Panc1 (cell line): ENCODE measurements at regions not wholly inside any gene's neighbourhood (a gene's known extent, or its start where the extent isn't known, plus 50 kb on each side); places are given as distances from the start of the nearest gene placed in this dataset.

Experiments
- ATAC-seq: fragments of 200-7000 bp; cut with Tn5 transposase; 2 replicates; pipeline ENCODE4 v1.9.1; 2020; ENCODE audit warnings: mild to moderate bottlenecking, moderate library complexity
- BruUV-seq: library from RNA; stranded (reverse); fragments of 400-500 nt; replicated peaks from 2 replicates; lab custom pipeline; 2021; lab: Mats Ljungman, UMichigan
- CTCF ChIA-PET: fragments of 300-600 bp; sonication (Branson Sonifier 250); formaldehyde crosslinking; loops from one replicate; lab custom pipeline; 2022; ENCODE audit warnings: antibody characterized with exemption; lab: Charles Lee
- POLR2A ChIA-PET: fragments of 300-600 bp; sonication (Branson Sonifier 250); formaldehyde crosslinking; loops from one replicate; lab custom pipeline; 2022; ENCODE audit warnings: antibody characterized with exemption; lab: Charles Lee
- DNase-seq: peaks from one replicate; pipeline ENCODE4 v3.0.0-alpha.2; 2010; ENCODE audit warnings: low read depth, low spot score
- H3K27ac ChIP-seq: 2 replicates; pipeline ENCODE4 v1.5.1; 2011; ENCODE audit warnings: mild to moderate bottlenecking, low read length, inconsistent platforms
- H3K27me3 ChIP-seq: fragments of 200-500 bp; sonication (Bioruptor generic); 2 replicates; pipeline ENCODE4 v1.6.0; 2014; ENCODE audit warnings: low read length, inconsistent platforms; ENCODE audit not compliant: control insufficient read depth, insufficient read depth
- H3K36me3 ChIP-seq: fragments of 200-500 bp; sonication (Bioruptor generic); 2 replicates; pipeline ENCODE4 v1.5.1; 2014; ENCODE audit warnings: inconsistent platforms, mild to moderate bottlenecking, low read length, moderate library complexity; ENCODE audit not compliant: control insufficient read depth, insufficient read depth
- H3K4me1 ChIP-seq: 2 replicates; pipeline ENCODE4 v1.5.1; 2011; ENCODE audit warnings: inconsistent platforms, mild to moderate bottlenecking, low read length, moderate library complexity; ENCODE audit not compliant: control insufficient read depth, insufficient read depth
- H3K4me3 ChIP-seq, 2 experiments: 2 replicates each; pipeline ENCODE4 v1.5.1; 2011 to 2012; ENCODE audit warnings: low read depth in 2 of 2, low read length in 2 of 2, mild to moderate bottlenecking in 2 of 2, inconsistent platforms in 1 of 2, moderate library complexity in 1 of 2
- H3K9me3 ChIP-seq: fragments of 200-500 bp; sonication (Bioruptor generic); 2 replicates; pipeline ENCODE4 v1.5.1; 2014; ENCODE audit warnings: low read depth, mild to moderate bottlenecking, inconsistent platforms, low read length, moderate library complexity; ENCODE audit not compliant: control insufficient read depth, insufficient read depth
- POLR2AphosphoS5 ChIP-seq: IDR thresholded peaks from 2 replicates; pipeline ENCODE4 v1.6.1; 2012; ENCODE audit warnings: mild to moderate bottlenecking, low read depth, low read length, moderate library complexity
- SIN3A ChIP-seq: IDR thresholded peaks from 2 replicates; pipeline ENCODE4 v1.6.1; 2012; ENCODE audit warnings: low read depth, mild to moderate bottlenecking, low read length, moderate library complexity, borderline replicate concordance; ENCODE audit not compliant: insufficient read depth
- TCF7L2 ChIP-seq: IDR thresholded peaks from 2 replicates; pipeline ENCODE4 v1.6.1; 2011; ENCODE audit warnings: mild to moderate bottlenecking, low read depth, low read length, inconsistent platforms
- in situ Hi-C: cut with HindIII; loops from 2 replicates; pipeline ENCODE4 v1.10.0; 2016; ENCODE audit warnings: low sequenced_read_pairs, low pct_unique_long_range_greater_than_20kb
- intact Hi-C: fragments of 100-400 bp; cut with micrococcal nuclease; formaldehyde crosslinking; loops from one replicate; pipeline ENCODE4 v1.10.0; 2022; ENCODE audit not compliant: unreplicated experiment
- TF ChIP-seq, protein P1 (sequence below), 2 experiments: IDR thresholded peaks; 2 replicates each; pipeline ENCODE4 v1.6.1; 2011 to 2012; ENCODE audit warnings: low read depth in 2 of 2, control low read depth in 1 of 2, low read length in 1 of 2, mild to moderate bottlenecking in 1 of 2, moderate library complexity in 1 of 2; ENCODE audit not compliant: insufficient read depth in 1 of 2
- TF ChIP-seq, protein P2 (sequence below): fragments of 450-650 bp; IDR thresholded peaks from 2 replicates; pipeline ENCODE4 v1.5.1; 2017; ENCODE audit warnings: mild to moderate bottlenecking

DNA sequence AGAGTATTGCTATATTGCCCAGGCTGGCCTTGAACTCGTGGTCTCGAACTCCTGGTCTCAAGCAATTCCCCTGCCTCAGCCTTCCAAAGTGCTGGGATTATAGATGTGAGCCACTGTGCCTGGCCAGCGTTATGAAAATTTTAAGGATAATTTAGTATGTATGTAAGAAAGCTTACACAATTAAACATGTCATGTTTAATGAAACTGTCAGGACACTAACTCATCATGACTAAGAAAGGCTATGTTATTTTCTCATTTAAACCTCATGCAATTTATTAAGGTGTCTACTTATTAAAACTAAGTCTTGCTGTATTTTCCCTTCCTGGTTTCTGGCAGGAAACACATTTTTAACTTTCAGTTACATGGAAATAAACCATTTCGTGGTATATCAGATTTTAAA lies 106.8 kb upstream of the ATP10A start:
- TF ChIP-seq, protein P1, sequence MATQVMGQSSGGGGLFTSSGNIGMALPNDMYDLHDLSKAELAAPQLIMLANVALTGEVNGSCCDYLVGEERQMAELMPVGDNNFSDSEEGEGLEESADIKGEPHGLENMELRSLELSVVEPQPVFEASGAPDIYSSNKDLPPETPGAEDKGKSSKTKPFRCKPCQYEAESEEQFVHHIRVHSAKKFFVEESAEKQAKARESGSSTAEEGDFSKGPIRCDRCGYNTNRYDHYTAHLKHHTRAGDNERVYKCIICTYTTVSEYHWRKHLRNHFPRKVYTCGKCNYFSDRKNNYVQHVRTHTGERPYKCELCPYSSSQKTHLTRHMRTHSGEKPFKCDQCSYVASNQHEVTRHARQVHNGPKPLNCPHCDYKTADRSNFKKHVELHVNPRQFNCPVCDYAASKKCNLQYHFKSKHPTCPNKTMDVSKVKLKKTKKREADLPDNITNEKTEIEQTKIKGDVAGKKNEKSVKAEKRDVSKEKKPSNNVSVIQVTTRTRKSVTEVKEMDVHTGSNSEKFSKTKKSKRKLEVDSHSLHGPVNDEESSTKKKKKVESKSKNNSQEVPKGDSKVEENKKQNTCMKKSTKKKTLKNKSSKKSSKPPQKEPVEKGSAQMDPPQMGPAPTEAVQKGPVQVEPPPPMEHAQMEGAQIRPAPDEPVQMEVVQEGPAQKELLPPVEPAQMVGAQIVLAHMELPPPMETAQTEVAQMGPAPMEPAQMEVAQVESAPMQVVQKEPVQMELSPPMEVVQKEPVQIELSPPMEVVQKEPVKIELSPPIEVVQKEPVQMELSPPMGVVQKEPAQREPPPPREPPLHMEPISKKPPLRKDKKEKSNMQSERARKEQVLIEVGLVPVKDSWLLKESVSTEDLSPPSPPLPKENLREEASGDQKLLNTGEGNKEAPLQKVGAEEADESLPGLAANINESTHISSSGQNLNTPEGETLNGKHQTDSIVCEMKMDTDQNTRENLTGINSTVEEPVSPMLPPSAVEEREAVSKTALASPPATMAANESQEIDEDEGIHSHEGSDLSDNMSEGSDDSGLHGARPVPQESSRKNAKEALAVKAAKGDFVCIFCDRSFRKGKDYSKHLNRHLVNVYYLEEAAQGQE (IDR thresholded peaks at IDR 0.05; ENCODE audit: insufficient read depth in 1 of 2, low read depth in 2 of 2, low read length in 1 of 2): no peak
- TF ChIP-seq POLR2AphosphoS5: no peak
- no peak for TF ChIP-seq SIN3A
- TF ChIP-seq TCF7L2: no peak
- TF ChIP-seq, protein P2, sequence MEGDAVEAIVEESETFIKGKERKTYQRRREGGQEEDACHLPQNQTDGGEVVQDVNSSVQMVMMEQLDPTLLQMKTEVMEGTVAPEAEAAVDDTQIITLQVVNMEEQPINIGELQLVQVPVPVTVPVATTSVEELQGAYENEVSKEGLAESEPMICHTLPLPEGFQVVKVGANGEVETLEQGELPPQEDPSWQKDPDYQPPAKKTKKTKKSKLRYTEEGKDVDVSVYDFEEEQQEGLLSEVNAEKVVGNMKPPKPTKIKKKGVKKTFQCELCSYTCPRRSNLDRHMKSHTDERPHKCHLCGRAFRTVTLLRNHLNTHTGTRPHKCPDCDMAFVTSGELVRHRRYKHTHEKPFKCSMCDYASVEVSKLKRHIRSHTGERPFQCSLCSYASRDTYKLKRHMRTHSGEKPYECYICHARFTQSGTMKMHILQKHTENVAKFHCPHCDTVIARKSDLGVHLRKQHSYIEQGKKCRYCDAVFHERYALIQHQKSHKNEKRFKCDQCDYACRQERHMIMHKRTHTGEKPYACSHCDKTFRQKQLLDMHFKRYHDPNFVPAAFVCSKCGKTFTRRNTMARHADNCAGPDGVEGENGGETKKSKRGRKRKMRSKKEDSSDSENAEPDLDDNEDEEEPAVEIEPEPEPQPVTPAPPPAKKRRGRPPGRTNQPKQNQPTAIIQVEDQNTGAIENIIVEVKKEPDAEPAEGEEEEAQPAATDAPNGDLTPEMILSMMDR: no peak
- ATAC-seq (no peak), DNase-seq (no peak)
- CTCF ChIA-PET: no interaction called here
- H3K27ac ChIP-seq: no peak overlapping the region
- no peaks in the 10 kb centered on the region for H3K4me1 ChIP-seq
- no TSS peak for BruUV-seq
- H3K27me3 ChIP-seq: no peaks in the 10 kb centered on the region
- POLR2A ChIA-PET: no interaction called here
- intact Hi-C loops (no loop called here), in situ Hi-C loops (no loop called here)
- no peaks in the 10 kb centered on the region for H3K36me3 ChIP-seq
- H3K9me3 ChIP-seq: no peaks in the 10 kb centered on the region
- no peak overlapping the region for H3K4me3 ChIP-seq

DNA sequence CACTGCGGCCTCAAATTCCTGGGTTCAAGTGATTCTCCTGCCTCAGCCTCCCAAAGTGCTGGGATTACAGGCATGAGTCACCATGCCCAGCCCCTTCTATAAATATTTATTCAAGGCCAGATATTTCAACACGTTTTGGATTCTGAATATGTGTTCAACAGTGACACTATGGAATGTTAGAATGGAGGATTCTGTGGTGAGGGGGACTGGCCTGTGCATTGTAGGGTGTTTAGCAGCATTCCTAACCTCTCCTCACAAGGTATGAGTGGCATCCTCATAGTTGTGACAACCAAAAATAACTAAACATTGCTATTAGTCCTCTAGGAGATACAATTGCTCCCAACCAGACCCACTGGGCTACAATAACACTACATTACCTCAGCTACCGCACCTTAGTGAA lies 104.0 kb upstream of the ATP10A start:
- ATAC-seq: no peak
- Histone ChIP-seq H3K27me3 (no peaks in the 10 kb centered on the region), H3K27ac (no peak overlapping the region), H3K36me3 (no peaks in the 10 kb centered on the region), H3K4me3 (no peak overlapping the region), H3K4me1 (no peaks in the 10 kb centered on the region), H3K9me3 (no peaks in the 10 kb centered on the region)
- BruUV-seq: no TSS peak
- TF ChIP-seq, protein P1 (IDR thresholded peaks at IDR 0.05; ENCODE audit: insufficient read depth in 1 of 2, low read depth in 2 of 2, low read length in 1 of 2): no peak
- TF ChIP-seq POLR2AphosphoS5 (no peak), SIN3A (no peak), TCF7L2 (no peak)
- TF ChIP-seq, protein P2: no peak
- DNase-seq: no peak
- POLR2A ChIA-PET: no interaction called here
- CTCF ChIA-PET: no interaction called here
- intact Hi-C loops: no loop called here
- in situ Hi-C loops: no loop called here
